Activated CD8-positive, alpha-beta T cell treated with anti-CD3 and anti-CD28 coated beads for 36 hours (primary cell): ENCODE measurements at regions not wholly inside any gene's neighbourhood (a gene's known extent, or its start where the extent isn't known, plus 50 kb on each side); places are given as distances from the start of the nearest gene placed in this dataset.
A peak's percentile ranks its signal among the peaks of the same experiment; 100 is the strongest.

ENCODE experiments used
- ATAC-seq: fragments of 200-7000 bp; cut with Tn5 transposase; one replicate; pipeline ENCODE4 v1.10.0; 2021; ENCODE audit warnings: mild to moderate bottlenecking, moderate library complexity
- CTCF ChIA-PET: fragments of 350-600 bp; sonication (Branson Sonifier 250); formaldehyde crosslinking; loops from one replicate; lab custom pipeline; 2021; ENCODE audit warnings: antibody characterized with exemption; lab: Charles Lee
- POLR2A ChIA-PET: fragments of 350-600 bp; sonication (Branson Sonifier 250); formaldehyde crosslinking; loops from one replicate; lab custom pipeline; 2021; ENCODE audit warnings: antibody characterized with exemption; lab: Charles Lee
- DNase-seq: peaks from one replicate; pipeline ENCODE4 v3.0.0-alpha.2; 2020
- H3K27ac Mint-ChIP-seq: one replicate; pipeline ENCODE4 v1.8.0; 2021; ENCODE audit warnings: mild to moderate bottlenecking, mixed read lengths
- H3K27me3 Mint-ChIP-seq: one replicate; pipeline ENCODE4 v1.8.0; 2021; ENCODE audit warnings: mixed read lengths
- H3K36me3 Mint-ChIP-seq: one replicate; pipeline ENCODE4 v1.8.0; 2021; ENCODE audit warnings: low read depth, mixed read lengths
- H3K4me1 Mint-ChIP-seq: one replicate; pipeline ENCODE4 v1.8.0; 2021; ENCODE audit warnings: low read depth, mixed read lengths
- H3K4me3 Mint-ChIP-seq: one replicate; pipeline ENCODE4 v1.8.0; 2021; ENCODE audit warnings: mild to moderate bottlenecking, moderate library complexity, mixed read lengths
- H3K9me3 Mint-ChIP-seq: one replicate; pipeline ENCODE4 v1.8.0; 2021; ENCODE audit warnings: mixed read lengths
- intact Hi-C: fragments of 100-400 bp; cut with micrococcal nuclease; formaldehyde crosslinking; loops from one replicate; pipeline ENCODE4 v1.10.0; 2022
- TF ChIP-seq, protein P1 (sequence below): fragments of 200-600 bp; IDR thresholded peaks from one replicate; pipeline ENCODE4 v1.8.0; 2022; ENCODE audit warnings: antibody characterized with exemption, mild to moderate bottlenecking

DNA sequence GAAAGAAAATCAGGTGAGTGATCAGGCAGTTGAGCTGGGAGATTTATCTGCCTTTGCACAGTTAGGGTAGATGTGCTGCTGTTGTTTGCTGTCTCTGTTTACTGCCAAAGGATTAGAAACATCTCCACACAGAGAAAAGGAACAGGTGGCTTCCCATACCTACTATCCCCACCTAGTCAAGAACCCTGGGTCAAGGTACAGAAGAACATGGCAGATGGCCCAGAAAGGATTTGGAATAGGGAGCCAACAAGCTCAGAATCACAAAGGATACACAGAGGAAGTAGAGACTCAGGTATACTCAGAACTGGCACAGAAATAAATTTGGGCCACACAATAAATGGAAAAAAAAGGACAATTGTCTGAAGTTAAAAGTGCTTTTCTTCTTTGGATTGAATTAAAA is 64.3 kb downstream of the TIGD2 start:
- H3K36me3 Mint-ChIP-seq, result no peaks in the 10 kb centered on the region

DNA sequence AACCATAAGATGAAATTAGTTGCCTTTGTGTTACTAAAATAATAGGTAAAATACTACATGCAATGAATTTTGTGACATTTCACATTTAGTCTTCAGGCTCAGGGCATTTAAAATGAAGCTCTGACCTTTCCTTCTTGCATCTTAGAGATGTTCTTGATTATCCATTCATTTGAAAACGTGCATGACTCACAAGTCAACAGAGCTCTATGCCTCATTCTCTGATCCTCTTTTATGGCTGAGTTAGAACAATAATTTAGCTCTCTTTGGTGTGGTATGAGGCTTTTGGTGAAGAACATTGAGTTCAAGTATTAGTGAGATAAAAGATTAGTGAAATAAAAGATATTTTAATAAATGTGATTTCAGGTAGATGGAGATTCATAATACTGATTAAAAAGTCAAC is 66.5 kb downstream of the TIGD2 start:
- H3K36me3 Mint-ChIP-seq, result no peaks in the 10 kb centered on the region
- no peak overlapping the region for H3K4me3 Mint-ChIP-seq
- ChIA-PET CTCF (interaction anchor here (1.1 kb wide), 1 partner anchor 13 kb away, joined by 3 read pairs; no protein-coding TSS in a partner anchor), POLR2A (no interaction called here)
- intact Hi-C loops, result no loop called here
- H3K27me3 Mint-ChIP-seq, result peaks cover 3% of the 10 kb centered on the region
- no peaks in the 10 kb centered on the region for H3K4me1 Mint-ChIP-seq
- no peaks in the 10 kb centered on the region for H3K9me3 Mint-ChIP-seq
- TF ChIP-seq, protein P1, sequence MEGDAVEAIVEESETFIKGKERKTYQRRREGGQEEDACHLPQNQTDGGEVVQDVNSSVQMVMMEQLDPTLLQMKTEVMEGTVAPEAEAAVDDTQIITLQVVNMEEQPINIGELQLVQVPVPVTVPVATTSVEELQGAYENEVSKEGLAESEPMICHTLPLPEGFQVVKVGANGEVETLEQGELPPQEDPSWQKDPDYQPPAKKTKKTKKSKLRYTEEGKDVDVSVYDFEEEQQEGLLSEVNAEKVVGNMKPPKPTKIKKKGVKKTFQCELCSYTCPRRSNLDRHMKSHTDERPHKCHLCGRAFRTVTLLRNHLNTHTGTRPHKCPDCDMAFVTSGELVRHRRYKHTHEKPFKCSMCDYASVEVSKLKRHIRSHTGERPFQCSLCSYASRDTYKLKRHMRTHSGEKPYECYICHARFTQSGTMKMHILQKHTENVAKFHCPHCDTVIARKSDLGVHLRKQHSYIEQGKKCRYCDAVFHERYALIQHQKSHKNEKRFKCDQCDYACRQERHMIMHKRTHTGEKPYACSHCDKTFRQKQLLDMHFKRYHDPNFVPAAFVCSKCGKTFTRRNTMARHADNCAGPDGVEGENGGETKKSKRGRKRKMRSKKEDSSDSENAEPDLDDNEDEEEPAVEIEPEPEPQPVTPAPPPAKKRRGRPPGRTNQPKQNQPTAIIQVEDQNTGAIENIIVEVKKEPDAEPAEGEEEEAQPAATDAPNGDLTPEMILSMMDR, result no peak
- DNase-seq (no peak), ATAC-seq (peak; percentile 34)
- no peak overlapping the region for H3K27ac Mint-ChIP-seq

More for the DNA sequence above, 64.3 kb downstream of the TIGD2 start:
- H3K4me3 Mint-ChIP-seq, result no peak overlapping the region
- no peaks in the 10 kb centered on the region for H3K9me3 Mint-ChIP-seq
- H3K27ac Mint-ChIP-seq, result no peak overlapping the region
- no peak for DNase-seq
- ChIA-PET CTCF (no interaction called here), POLR2A (no interaction called here)
- TF ChIP-seq, protein P1, result no peak
- H3K4me1 Mint-ChIP-seq, result no peaks in the 10 kb centered on the region
- intact Hi-C loops, result no loop called here
- H3K27me3 Mint-ChIP-seq, result no peaks in the 10 kb centered on the region
- ATAC-seq, result no peak

DNA sequence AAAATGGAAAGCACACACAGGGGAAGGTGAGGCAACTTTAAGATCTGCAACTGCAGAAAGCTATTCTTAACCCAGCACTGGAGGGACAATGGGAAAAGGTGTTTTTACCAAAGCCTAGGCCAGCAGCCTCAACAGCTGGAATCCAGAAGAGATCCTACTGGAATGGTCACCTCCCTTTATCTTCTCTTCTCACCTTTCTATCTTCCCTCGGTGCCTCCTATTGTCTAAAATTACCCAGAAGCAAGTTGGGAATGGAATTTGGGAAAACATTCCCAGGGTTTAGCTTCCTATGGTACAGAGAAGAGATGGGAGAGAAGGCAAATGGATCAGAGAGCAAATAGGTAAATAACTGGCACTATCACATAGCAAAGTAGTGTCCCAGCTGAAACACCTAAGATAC is 73.1 kb downstream of the TIGD2 start:
- Mint-ChIP-seq H3K36me3 (no peaks in the 10 kb centered on the region), H3K4me1 (no peaks in the 10 kb centered on the region), H3K9me3 (no peaks in the 10 kb centered on the region), H3K27ac (no peak overlapping the region), H3K27me3 (peaks cover 9% of the 10 kb centered on the region), H3K4me3 (no peak overlapping the region)
- CTCF ChIA-PET, result no interaction called here
- intact Hi-C loops, result no loop called here
- POLR2A ChIA-PET, result no interaction called here
- no peak for ATAC-seq
- no peak for DNase-seq
- TF ChIP-seq, protein P1, result no peak
